SK-N-SH (cell line): ENCODE measurements at regions not wholly inside any gene's neighbourhood (a gene's known extent, or its start where the extent isn't known, plus 50 kb on each side); places are given as distances from the start of the nearest gene placed in this dataset.

Experiments used
- CHD2 ChIP-seq: fragments of 150-350 bp; IDR thresholded peaks from 2 replicates; pipeline ENCODE4 v1.6.1; 2018; ENCODE audit warnings: low read length; ENCODE audit not compliant: partially characterized antibody
- RAD21 ChIP-seq: IDR thresholded peaks from 2 replicates; pipeline ENCODE4 v1.6.1; 2012; ENCODE audit warnings: mild to moderate bottlenecking, low read length
- RFX5 ChIP-seq: IDR thresholded peaks from 2 replicates; pipeline ENCODE4 v1.6.1; 2012; ENCODE audit warnings: mild to moderate bottlenecking, improper control_type of control experiment, low read length
- TCF12 ChIP-seq: IDR thresholded peaks from 2 replicates; pipeline ENCODE4 v1.4.0; 2012
- YY1 ChIP-seq: IDR thresholded peaks from 2 replicates; pipeline ENCODE4 v1.4.0; 2012; ENCODE audit warnings: low read depth, mild to moderate bottlenecking
- TF ChIP-seq, protein P1 (sequence below): fragments of 200-600 bp; sonication (generic); IDR thresholded peaks from 2 replicates; pipeline ENCODE4 v1.6.1; 2017; ENCODE audit warnings: antibody characterized with exemption, mild to moderate bottlenecking, moderate library complexity
- TF ChIP-seq, protein P2 (sequence below): IDR thresholded peaks from 2 replicates; pipeline ENCODE4 v1.4.0; 2012; ENCODE audit warnings: low read depth
- TF ChIP-seq, protein P3 (sequence below): IDR thresholded peaks from 2 replicates; pipeline ENCODE4 v1.6.1; 2012; ENCODE audit warnings: mild to moderate bottlenecking, low read depth, low read length, moderate library complexity
- TF ChIP-seq, protein P4 (sequence below): IDR thresholded peaks from 2 replicates; pipeline ENCODE4 v1.4.0; 2012; ENCODE audit warnings: low read depth, borderline replicate concordance

DNA sequence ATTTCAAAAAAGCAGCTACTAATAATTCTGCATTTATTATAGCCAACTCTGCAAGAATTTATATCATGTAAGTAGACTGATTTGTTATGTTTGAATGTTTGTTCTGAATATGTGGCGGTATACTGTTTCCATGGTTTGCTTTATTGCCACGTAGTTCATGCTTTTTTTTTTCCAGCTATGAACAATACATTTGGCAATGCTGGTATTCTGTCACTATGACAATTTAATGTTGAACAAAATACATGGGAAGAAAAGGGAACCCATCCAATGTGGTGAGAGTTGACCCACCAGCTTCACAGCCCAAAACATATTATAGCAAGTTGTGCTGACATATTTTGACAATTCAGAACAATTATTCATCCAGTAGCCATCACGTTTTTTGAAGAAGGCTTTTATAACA, 145.6 kb downstream of the CCDC71L start:
- TF ChIP-seq, protein P1, sequence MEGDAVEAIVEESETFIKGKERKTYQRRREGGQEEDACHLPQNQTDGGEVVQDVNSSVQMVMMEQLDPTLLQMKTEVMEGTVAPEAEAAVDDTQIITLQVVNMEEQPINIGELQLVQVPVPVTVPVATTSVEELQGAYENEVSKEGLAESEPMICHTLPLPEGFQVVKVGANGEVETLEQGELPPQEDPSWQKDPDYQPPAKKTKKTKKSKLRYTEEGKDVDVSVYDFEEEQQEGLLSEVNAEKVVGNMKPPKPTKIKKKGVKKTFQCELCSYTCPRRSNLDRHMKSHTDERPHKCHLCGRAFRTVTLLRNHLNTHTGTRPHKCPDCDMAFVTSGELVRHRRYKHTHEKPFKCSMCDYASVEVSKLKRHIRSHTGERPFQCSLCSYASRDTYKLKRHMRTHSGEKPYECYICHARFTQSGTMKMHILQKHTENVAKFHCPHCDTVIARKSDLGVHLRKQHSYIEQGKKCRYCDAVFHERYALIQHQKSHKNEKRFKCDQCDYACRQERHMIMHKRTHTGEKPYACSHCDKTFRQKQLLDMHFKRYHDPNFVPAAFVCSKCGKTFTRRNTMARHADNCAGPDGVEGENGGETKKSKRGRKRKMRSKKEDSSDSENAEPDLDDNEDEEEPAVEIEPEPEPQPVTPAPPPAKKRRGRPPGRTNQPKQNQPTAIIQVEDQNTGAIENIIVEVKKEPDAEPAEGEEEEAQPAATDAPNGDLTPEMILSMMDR, result no peak
- TF ChIP-seq, protein P2, sequence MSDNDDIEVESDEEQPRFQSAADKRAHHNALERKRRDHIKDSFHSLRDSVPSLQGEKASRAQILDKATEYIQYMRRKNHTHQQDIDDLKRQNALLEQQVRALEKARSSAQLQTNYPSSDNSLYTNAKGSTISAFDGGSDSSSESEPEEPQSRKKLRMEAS, result no peak
- TF ChIP-seq RFX5 (no peak), RAD21 (no peak), YY1 (no peak), TCF12 (no peak), CHD2 (no peak)
- TF ChIP-seq, protein P3, sequence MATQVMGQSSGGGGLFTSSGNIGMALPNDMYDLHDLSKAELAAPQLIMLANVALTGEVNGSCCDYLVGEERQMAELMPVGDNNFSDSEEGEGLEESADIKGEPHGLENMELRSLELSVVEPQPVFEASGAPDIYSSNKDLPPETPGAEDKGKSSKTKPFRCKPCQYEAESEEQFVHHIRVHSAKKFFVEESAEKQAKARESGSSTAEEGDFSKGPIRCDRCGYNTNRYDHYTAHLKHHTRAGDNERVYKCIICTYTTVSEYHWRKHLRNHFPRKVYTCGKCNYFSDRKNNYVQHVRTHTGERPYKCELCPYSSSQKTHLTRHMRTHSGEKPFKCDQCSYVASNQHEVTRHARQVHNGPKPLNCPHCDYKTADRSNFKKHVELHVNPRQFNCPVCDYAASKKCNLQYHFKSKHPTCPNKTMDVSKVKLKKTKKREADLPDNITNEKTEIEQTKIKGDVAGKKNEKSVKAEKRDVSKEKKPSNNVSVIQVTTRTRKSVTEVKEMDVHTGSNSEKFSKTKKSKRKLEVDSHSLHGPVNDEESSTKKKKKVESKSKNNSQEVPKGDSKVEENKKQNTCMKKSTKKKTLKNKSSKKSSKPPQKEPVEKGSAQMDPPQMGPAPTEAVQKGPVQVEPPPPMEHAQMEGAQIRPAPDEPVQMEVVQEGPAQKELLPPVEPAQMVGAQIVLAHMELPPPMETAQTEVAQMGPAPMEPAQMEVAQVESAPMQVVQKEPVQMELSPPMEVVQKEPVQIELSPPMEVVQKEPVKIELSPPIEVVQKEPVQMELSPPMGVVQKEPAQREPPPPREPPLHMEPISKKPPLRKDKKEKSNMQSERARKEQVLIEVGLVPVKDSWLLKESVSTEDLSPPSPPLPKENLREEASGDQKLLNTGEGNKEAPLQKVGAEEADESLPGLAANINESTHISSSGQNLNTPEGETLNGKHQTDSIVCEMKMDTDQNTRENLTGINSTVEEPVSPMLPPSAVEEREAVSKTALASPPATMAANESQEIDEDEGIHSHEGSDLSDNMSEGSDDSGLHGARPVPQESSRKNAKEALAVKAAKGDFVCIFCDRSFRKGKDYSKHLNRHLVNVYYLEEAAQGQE, result no peak
- TF ChIP-seq, protein P4, sequence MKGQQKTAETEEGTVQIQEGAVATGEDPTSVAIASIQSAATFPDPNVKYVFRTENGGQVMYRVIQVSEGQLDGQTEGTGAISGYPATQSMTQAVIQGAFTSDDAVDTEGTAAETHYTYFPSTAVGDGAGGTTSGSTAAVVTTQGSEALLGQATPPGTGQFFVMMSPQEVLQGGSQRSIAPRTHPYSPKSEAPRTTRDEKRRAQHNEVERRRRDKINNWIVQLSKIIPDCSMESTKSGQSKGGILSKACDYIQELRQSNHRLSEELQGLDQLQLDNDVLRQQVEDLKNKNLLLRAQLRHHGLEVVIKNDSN, result no peak
